Fibroblast of skin of right quadriceps (primary cell): ENCODE measurements at regions not wholly inside any gene's neighbourhood (a gene's known extent, or its start where the extent isn't known, plus 50 kb on each side); places are given as distances from the start of the nearest gene placed in this dataset.

Experiments
- DNase-seq: peaks from one replicate; pipeline ENCODE4 v3.0.0-alpha.2; 2013

DNA sequence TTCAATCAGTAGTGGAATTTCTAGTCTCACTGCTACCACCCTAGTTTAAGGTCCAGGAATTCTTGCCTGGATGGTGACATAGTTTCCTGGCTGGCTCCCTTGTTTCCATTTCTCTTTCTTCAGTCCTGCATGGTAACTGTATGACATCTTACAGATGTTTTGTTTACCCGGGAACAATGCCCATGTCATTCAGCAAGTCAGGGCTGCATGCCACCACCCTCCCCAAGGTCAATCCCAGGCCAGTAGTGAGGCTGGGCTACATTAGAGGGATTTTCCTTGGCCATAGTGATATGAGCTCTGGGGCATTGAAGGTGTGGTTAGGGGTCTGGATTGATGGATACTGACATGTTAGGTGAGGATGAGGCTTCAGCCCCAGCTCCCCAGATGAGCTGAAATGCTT is 114.9 kb upstream of the E2F8 start:
- no peak for DNase-seq

GRCh38 chr11:19353287-19353850 is 112.6 kb upstream of the E2F8 start:
- no peak for DNase-seq

DNA sequence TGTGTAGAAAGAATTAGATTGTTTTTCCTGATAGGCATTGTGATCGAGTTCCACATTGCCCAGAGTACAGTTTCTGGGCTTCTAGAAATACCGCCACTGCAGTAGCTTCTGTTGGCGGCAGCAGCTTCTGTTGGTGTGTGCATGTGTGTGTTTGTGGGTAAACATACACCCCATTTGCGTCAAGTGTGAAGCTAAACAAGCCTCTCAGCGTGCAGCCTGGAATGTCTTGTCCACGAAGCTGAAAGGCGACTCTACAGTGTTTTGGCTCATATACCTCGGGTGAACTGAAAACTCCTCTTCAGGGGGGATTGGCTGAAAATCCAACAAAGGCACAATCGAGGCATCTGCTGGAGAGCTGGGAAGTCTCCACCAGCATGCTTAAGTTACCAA is 112.0 kb upstream of the E2F8 start:
- DNase-seq: no peak

- DNase-seq: no peak
Observed at GRCh38 chr11:19352072-19352770, 111.5 kb upstream of the E2F8 start.

DNA sequence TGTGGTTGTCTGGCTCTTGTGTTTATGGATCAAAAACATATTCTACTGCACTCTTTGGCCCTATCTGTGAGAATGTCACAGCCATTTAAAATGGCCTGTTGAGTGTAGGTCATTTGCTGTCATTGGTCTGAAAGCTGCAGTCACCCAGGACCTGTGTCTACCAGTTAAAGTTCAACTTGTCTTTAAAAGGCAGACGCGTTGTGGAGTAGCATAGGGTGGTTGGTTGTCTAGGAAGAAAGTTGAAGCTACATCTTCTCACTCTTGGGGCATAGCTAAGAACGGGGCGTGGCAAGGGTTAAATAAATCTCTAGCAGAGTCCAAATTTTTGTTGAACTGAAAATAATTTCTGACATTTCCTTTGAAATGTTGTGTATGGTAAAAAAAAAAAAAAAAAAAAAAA is 110.7 kb upstream of the E2F8 start:
- no peak for DNase-seq

GRCh38 chr11:19350160-19350559 is 109.4 kb upstream of the E2F8 start:
- no peak for DNase-seq

DNA sequence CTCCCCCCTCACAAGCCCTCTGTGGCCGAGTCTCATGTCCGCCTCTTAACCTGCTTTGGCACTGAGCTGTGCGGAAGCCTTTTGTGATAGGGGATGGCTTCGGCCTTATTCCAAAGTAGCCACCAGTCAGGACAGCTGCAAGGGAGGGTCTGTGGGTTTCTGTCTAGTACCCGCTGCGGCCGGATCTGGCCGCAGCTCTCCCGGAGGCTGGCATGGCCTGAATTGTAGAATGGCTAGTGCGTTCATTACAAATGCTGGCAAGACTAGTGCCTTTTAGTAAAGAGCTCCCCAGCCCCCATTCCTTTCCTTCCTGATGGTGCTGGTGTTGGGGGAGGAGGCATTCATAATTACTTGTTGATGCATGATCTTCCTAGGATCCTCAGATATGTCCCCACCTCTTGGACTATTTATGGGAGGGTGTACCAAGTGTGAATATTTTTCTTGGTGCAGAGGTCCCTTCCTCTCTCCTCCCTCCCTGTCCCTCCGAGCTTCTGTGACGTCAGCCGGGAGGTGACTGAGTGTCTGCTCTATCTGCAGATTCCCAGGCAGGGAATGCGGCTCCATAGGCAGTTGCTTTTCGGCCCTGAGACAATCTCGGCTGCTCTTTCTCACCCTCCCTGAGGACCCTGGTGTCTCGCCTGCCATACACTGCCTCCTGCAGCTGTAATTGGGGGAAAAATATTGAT is 108.7 kb upstream of the E2F8 start:
- DNase-seq: no peak

DNA sequence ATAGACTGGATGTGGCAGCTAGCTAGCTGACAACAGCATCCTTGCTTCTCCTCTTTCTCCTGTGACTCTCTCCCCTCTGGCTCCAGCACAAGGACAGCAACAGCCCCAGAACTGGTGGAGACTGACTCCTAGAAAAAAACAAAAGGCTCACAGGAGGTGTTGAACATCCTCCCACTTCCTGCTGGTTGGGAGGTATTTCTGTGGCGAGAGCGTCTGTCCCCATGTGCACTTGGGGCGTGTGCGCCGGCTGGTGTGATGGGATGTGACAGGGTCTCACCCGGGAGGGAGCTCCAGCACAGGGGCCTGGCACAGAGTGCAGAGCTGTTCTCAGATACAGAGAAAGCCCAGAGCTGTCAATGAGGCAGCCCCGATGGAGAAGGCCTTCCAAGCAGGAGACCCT is 107.2 kb upstream of the E2F8 start:
- no peak for DNase-seq

DNA sequence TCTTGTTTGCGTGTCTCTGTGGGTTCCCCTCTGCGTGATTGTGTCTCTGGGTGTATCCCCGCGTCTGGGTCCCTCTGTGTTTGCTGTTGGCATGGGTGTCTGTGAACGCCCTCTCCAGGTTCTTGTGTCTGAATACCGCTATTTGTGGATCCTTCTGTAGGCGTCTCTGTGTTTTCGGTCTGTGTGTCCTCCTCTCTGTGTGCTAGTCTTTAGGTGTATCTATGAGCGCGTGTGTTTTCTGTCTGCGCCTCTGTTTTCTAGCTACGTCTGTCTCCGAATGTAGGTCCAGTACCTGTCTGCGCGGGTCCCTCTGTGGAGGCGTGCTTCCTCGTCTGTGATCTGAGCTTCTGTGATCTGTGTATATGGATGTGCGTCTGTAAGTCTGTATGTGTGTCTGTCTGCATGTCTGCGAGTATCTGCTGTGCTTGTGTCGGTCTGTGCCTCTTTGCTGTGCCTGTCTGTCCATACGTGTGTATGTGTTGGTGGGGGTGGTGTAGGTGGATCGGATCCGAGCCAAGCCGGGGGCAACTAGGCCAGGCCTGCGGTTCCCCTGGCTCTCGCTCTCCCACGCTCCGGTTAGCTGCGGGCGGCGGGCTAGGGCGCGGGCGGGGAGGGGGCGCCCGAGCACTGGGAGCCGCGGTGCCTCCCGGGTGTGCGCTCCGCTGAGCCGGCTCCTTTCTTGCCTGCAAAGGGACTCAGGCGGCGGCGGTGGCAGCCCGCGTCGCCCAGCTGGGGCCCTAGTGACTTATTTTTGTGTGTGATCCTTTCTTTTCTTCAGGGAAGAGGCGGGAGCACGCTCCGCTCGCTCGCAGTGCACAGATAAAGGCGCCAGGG is 105.3 kb upstream of the E2F8 start:
- peak; percentile 20 for DNase-seq

DNA sequence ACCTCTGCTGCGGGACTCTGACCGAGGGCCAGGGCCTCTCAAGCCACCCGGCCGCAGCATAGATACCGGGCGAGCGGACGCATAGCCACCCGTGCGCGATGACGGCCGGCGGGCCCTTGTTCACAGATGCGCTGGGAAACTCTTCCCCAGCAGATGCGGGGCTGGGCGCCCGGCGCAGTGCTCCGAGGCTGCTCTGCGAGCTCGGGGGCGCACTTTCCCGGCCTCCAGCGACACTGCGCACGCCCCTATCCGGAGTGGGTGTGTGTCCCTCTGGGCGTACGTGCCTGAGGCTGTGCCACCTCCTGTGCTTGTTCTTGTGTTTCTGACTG is 104.7 kb upstream of the E2F8 start:
- no peak for DNase-seq

GRCh38 chr11:19344661-19345518 is 104.1 kb upstream of the E2F8 start:
- peak; percentile 44 for DNase-seq

GRCh38 chr11:19342036-19342435 is 101.3 kb upstream of the E2F8 start:
- DNase-seq: no peak

DNA sequence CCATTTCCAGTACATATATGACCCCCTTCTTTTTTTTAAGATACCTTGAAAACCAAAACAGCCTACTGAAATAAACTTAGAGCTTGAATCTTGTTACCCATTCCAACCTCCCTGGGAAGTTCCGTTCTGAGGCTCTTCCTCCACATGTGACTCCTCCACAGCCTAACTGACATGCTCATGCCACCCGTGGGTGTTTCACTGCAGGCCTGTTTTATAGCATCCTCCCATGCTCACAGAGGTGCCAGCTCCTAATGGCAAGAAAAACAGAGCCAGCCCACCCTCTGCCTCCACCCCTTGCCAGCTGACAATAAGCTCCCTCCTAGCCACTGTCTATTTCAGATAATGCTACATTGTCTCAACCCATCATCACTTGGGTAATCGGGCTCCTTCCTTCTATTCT is 97.6 kb upstream of the E2F8 start:
- no peak for DNase-seq

- no peak for DNase-seq
Observed at GRCh38 chr11:19337779-19338178, 97.0 kb upstream of the E2F8 start.

DNA sequence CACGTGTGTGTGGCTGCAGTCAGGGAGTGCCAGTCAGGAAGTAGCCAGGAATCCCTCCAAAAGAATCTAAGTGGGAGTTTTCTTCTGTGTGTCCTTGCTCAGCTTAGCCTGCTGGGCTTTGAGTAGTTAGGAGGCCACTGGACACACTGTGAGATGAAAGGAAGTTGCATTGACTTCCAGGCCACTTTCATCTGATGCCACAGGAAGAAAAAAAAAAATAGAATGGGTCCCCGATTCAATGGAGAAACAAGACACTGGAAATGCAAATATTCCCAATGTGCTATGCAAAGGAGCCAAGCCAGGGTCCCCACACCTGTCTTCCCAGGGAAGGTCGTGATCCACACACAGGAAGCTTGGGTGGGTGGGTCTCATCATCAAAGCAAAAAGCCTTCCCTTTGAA is 95.6 kb upstream of the E2F8 start:
- no peak for DNase-seq

DNA sequence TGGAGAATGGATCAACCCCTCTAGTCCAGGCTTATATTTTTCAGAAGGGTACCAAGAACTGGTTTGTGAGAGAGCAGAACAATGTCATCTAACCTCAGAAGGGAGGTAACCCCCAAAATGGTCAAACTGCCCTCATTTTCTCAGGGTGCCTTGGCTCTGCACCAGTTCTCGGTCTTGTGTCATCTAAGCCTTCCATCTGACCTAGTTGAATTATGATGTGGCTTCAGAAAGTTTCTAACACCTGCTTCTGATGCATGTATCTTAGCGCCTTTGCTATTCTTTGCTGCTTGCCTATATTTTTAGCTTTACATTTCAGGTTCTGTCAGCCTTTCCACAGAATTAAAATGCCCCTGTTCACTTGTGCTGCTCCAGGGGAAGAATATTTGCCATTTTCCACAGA is 91.7 kb upstream of the E2F8 start:
- no peak for DNase-seq

DNA sequence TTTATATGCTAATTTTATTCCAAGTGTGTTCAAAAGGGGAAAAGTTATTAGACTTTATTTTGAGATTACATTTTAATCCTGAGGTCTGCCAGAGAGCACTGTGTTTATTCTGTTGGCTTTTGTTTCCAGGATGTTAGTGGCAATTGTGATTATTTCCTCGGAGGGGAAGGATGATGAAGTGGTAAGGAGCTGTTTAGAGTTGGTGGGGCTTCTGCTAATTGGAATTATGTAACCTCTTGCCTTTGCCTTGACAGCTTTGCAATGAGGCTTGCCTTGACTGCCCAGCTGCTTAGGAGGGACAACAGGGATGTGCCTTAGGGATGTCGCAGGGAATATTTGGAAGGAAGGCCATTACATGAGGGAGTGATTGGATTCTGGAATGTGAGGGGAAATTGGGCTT is 89.7 kb upstream of the E2F8 start:
- DNase-seq: no peak

DNA sequence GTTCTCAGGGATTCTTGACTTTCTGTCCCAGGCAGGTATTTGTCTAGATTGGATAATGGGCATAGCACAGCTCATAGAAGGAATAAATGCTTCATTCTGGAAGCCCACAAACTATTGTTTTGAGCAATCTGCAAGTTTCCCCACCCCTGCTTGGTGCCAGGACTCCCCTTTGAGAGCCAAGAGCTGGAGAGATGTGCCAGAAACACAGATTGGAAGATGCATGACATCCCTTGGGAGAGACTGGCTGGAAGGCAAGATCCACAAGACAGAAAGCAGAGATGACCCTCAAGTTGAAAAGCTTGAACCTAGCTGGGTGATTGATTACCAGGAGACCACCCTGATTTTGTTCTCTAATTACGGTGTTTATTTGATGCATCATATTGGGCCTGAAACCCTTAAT is 89.2 kb upstream of the E2F8 start:
- no peak for DNase-seq

DNA sequence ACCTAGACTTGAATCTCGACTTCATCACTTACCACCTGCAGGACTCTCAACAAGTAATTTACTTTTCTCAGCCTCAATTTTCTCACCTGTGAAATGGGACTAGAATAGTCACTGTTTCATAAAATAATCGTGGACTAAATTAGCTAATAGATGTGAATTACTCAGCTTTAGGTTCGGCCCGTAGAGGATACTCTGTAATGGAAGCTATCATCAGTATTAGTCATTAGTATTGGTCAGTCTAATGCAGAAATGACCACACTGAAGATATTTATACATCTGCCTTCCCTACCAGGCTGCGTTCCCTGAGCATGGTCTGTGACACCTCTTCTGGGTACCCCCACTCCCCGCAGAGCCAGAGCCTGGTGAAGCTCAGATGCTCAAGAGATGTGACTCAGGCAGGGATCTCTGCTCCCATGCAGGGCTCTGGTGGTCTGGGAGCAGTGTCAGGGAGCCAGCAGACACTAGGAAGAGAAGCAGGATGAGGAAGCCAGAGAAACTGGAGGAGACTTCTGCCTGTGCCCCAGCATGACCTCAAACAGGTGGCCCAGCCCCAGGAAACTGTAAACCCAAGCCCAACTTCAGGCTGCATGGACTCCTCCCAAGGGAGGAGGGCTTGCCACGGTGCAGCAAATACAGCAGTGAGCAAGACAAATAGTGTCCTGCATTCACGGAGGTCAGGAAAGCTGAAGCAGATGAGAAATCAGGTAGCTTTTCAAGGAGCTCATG is 88.0 kb upstream of the E2F8 start:
- no peak for DNase-seq

DNA sequence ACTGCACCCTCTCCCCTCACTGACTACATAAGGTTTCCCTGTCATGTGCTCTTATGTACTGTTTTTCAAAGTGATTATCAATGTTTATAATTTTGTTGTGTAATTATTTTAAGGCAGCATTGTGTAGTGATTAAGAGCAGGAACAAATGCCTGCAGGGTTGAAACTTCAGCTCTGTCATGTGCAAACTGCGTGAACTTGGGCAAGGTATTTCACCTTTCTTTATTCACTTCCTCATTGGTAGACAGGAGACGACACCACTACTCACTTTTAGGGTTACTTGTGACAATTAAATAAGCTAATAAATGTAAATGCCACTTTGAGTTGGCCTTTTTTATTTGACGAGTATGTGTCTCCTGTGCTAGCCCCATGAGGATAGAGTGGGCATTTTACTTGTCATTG is 86.5 kb upstream of the E2F8 start:
- no peak for DNase-seq

- peak; percentile 37 for DNase-seq
Observed at GRCh38 chr11:19326499-19326898, 85.8 kb upstream of the E2F8 start.

DNA sequence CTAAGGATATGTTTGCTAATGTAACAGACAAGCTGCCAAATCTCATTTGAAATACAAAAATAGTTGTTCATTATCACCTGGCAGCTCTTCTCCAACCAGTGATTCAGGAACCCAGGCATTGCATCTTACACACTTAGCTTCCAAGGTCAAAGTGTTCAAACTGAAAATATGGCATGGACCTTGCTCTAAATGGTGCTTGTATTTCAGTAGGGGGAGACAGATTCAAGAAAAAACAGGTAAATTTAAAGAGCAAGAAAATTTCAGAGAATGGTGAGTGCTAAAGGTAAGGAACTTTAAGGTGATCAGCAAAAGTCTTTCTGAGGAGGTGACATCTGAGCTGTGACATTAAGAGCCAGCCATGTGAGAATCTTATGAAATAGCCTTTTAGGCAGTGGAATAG is 82.8 kb upstream of the E2F8 start:
- DNase-seq: no peak
